Right lobe of liver (tissue), 4 donors: ENCODE measurements at regions not wholly inside any gene's neighbourhood (a gene's known extent, or its start where the extent isn't known, plus 50 kb on each side); places are given as distances from the start of the nearest gene placed in this dataset.

Experiments used
- CTCF ChIP-seq, 4 donors: fragments of 200-600 bp in 3 of 4; fragments of 450-650 bp in 1 of 4; IDR thresholded peaks; one replicate each; pipeline versions ENCODE4 v1.5.1 to v1.8.0; 2016 to 2022; ENCODE audit warnings: antibody characterized with exemption in 4 of 4, mild to moderate bottlenecking in 2 of 4
- POLR2A ChIP-seq: fragments of 450-650 bp; IDR thresholded peaks from one replicate; pipeline ENCODE4 v1.6.1; 2017; ENCODE audit warnings: antibody characterized with exemption, mild to moderate bottlenecking
- donor health status: DM: no; HTN: no; CAD: no.
- donor health status: DM: no; HTN: no; CAD: no.
- donor health status: DM: no; HTN: yes; CAD: no.

- no peak for TF ChIP-seq CTCF (IDR thresholded peaks at IDR 0.05)
- no peak for TF ChIP-seq POLR2A
These were observed 444.8 kb downstream of the ADAMTS20 start for GRCh38 chr12:43107026-43107775.
